Left hindlimb (tissue), 1 donor: ENCODE measurements at regions not wholly inside any gene's neighbourhood (a gene's known extent, or its start where the extent isn't known, plus 50 kb on each side); places are given as distances from the start of the nearest gene placed in this dataset.
"Not testable (repeated sequence)": the region's sequence is repeated elsewhere in the genome, so short reads cannot be mapped to it uniquely, and the experiment has no call there.

Experiments
- DNase-seq: peaks from one replicate; pipeline ENCODE4 v3.0.0-alpha.2; 2018

GRCh38 chr17:70324031-70324430 is 154.7 kb downstream of the KCNJ2 start:
- DNase-seq, result no peak

GRCh38 chr17:70327279-70327678 is 157.9 kb downstream of the KCNJ2 start:
- DNase-seq, result no peak

GRCh38 chr17:70327723-70328122 is 158.4 kb downstream of the KCNJ2 start:
- no peak for DNase-seq

- DNase-seq, result no peak
These were observed 160.4 kb downstream of the KCNJ2 start for GRCh38 chr17:70329721-70330120.

GRCh38 chr17:70331066-70331465 is 161.7 kb downstream of the KCNJ2 start:
- DNase-seq, result not testable (repeated sequence)

- DNase-seq, result no peak
These were observed 163.3 kb downstream of the KCNJ2 start for GRCh38 chr17:70332356-70333210.

- no peak for DNase-seq
These were observed 167.1 kb downstream of the KCNJ2 start for GRCh38 chr17:70336411-70336810.

- DNase-seq, result no peak
These were observed 169.6 kb downstream of the KCNJ2 start for GRCh38 chr17:70338946-70339354.

GRCh38 chr17:70343114-70343513 is 173.8 kb downstream of the KCNJ2 start:
- DNase-seq, result no peak

- DNase-seq, result no peak
These were observed 175.2 kb downstream of the KCNJ2 start for GRCh38 chr17:70344386-70345060.

GRCh38 chr17:70345061-70345460 is 175.7 kb downstream of the KCNJ2 start:
- no peak for DNase-seq

GRCh38 chr17:70352834-70353233 is 183.5 kb downstream of the KCNJ2 start:
- no peak for DNase-seq

GRCh38 chr17:70353408-70354092 is 184.2 kb downstream of the KCNJ2 start:
- no peak for DNase-seq

GRCh38 chr17:70355185-70355584 is 185.9 kb downstream of the KCNJ2 start:
- no peak for DNase-seq

GRCh38 chr17:70357190-70357589 is 187.9 kb downstream of the KCNJ2 start:
- DNase-seq, result no peak

- DNase-seq, result no peak
These were observed 195.8 kb downstream of the KCNJ2 start for GRCh38 chr17:70365091-70365583.

- no peak for DNase-seq
These were observed 197.1 kb downstream of the KCNJ2 start for GRCh38 chr17:70366386-70366785.

- DNase-seq, result no peak
These were observed 198.7 kb downstream of the KCNJ2 start for GRCh38 chr17:70368011-70368410.

GRCh38 chr17:70369391-70369790 is 200.1 kb downstream of the KCNJ2 start:
- DNase-seq, result no peak

GRCh38 chr17:70370816-70371215 is 201.5 kb downstream of the KCNJ2 start:
- DNase-seq, result no peak

GRCh38 chr17:70373369-70373768 is 204.0 kb downstream of the KCNJ2 start:
- no peak for DNase-seq

GRCh38 chr17:70374496-70374895 is 205.2 kb downstream of the KCNJ2 start:
- DNase-seq, result no peak

GRCh38 chr17:70375406-70375805 is 206.1 kb downstream of the KCNJ2 start:
- no peak for DNase-seq
